ENCODE measurements at regions not wholly inside any gene's neighbourhood (a gene's known extent, or its start where the extent isn't known, plus 50 kb on each side); places are given as distances from the start of the nearest gene placed in this dataset.

GRCh38 chr14:37889087-37889486, 293.7 kb downstream of the TTC6 start (continued):
- TF ChIP-seq ARID5B (CRISPR knock-in tag; IDR thresholded peaks at IDR 0.05) (peak; percentile 27; the same call in 1 of the 2 replicates), ZMYM4 (CRISPR knock-in tag; IDR thresholded peaks at IDR 0.05) (peak; percentile 62), KAT2B (IDR thresholded peaks at IDR 0.05; ENCODE audit: borderline replicate concordance, low read depth, low read length) (no peak), ZNF841 (CRISPR knock-in tag; IDR thresholded peaks at IDR 0.05; ENCODE audit: borderline replicate concordance) (no peak; the same call in 1 of the 2 replicates), ZNF264 (CRISPR knock-in tag; IDR thresholded peaks at IDR 0.05) (no peak), CCDC6 (CRISPR knock-in tag; IDR thresholded peaks at IDR 0.05) (no peak), ZZZ3 (CRISPR knock-in tag; IDR thresholded peaks at IDR 0.05; ENCODE audit: borderline replicate concordance) (no peak), ZNF564 (CRISPR knock-in tag; IDR thresholded peaks at IDR 0.05) (peak; percentile 43; the same call in 1 of the 2 replicates), MXD4 (CRISPR knock-in tag; IDR thresholded peaks at IDR 0.05) (no peak), SRF (IDR thresholded peaks at IDR 0.05; ENCODE audit: low read depth, low read length) (no peak), RBM39 (IDR thresholded peaks at IDR 0.05; ENCODE audit: low read depth, low read length, poor library complexity, severe bottlenecking) (no peak), NFKB2 (CRISPR knock-in tag; IDR thresholded peaks at IDR 0.05; ENCODE audit: borderline replicate concordance) (no peak), ZHX1 (CRISPR knock-in tag; IDR thresholded peaks at IDR 0.05; ENCODE audit: low read depth) (no peak), YEATS4 (CRISPR knock-in tag; IDR thresholded peaks at IDR 0.05; ENCODE audit: borderline replicate concordance) (no peak), ZNF598 (CRISPR knock-in tag; IDR thresholded peaks at IDR 0.05; ENCODE audit: borderline replicate concordance) (0 out of 2 replicates have a peak, but pooled peaks have one; percentile 24), ZBTB38 (CRISPR knock-in tag; IDR thresholded peaks at IDR 0.05) (no peak), ATF2 (CRISPR knock-in tag; IDR thresholded peaks at IDR 0.05) (no peak), ZNF343 (CRISPR knock-in tag; IDR thresholded peaks at IDR 0.05) (no peak), FOXO4 (CRISPR knock-in tag; conservative IDR thresholded peaks at IDR 0.05) (no peak), ATF7 (IDR thresholded peaks at IDR 0.05) (no peak), ATF7 (CRISPR knock-in tag; IDR thresholded peaks at IDR 0.05) (no peak), IRX3 (CRISPR knock-in tag; IDR thresholded peaks at IDR 0.05; ENCODE audit: borderline replicate concordance, low read depth) (no peak)
